MM.1S (cell line): ENCODE measurements at regions not wholly inside any gene's neighbourhood (a gene's known extent, or its start where the extent isn't known, plus 50 kb on each side); places are given as distances from the start of the nearest gene placed in this dataset.

Experiments
- EZH2 ChIP-seq: fragments of 300-600 bp; sonication (generic); optimal IDR thresholded peaks from 2 replicates; pipeline ENCODE3; 2017; ENCODE audit warnings: low read depth, mild to moderate bottlenecking, antibody characterized with exemption, low read length, mixed read lengths
- EZH2phosphoT487 ChIP-seq: fragments of 300-600 bp; sonication (generic); IDR thresholded peaks from 2 replicates; pipeline ENCODE4 v1.6.1; 2018; ENCODE audit warnings: antibody characterized with exemption, low read length
- TF ChIP-seq, protein P1 (sequence below): fragments of 300-600 bp; sonication (generic); IDR thresholded peaks from 2 replicates; pipeline ENCODE4 v1.5.1; 2016; ENCODE audit warnings: antibody characterized with exemption, low read length, mixed read lengths

GRCh38 chr2:220166616-220167015, 539.2 kb downstream of the SLC4A3 start:
- TF ChIP-seq, protein P1, sequence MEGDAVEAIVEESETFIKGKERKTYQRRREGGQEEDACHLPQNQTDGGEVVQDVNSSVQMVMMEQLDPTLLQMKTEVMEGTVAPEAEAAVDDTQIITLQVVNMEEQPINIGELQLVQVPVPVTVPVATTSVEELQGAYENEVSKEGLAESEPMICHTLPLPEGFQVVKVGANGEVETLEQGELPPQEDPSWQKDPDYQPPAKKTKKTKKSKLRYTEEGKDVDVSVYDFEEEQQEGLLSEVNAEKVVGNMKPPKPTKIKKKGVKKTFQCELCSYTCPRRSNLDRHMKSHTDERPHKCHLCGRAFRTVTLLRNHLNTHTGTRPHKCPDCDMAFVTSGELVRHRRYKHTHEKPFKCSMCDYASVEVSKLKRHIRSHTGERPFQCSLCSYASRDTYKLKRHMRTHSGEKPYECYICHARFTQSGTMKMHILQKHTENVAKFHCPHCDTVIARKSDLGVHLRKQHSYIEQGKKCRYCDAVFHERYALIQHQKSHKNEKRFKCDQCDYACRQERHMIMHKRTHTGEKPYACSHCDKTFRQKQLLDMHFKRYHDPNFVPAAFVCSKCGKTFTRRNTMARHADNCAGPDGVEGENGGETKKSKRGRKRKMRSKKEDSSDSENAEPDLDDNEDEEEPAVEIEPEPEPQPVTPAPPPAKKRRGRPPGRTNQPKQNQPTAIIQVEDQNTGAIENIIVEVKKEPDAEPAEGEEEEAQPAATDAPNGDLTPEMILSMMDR: no peak
- TF ChIP-seq EZH2 (no peak), EZH2phosphoT487 (no peak)
